Endothelial cell of umbilical vein (primary cell): ENCODE measurements at regions not wholly inside any gene's neighbourhood (a gene's known extent, or its start where the extent isn't known, plus 50 kb on each side); places are given as distances from the start of the nearest gene placed in this dataset.

ENCODE experiments used
- BruUV-seq: library from RNA; stranded (reverse); fragments of 400-500 nt; replicated peaks from 2 replicates; lab custom pipeline; 2021; lab: Mats Ljungman, UMichigan
- CTCF ChIA-PET: fragments of 300-600, 350-600 bp; sonication (Branson Sonifier 250); formaldehyde crosslinking; loops from one replicate; lab custom pipeline; 2021; ENCODE audit warnings: antibody characterized with exemption, inconsistent platforms; lab: Charles Lee
- POLR2A ChIA-PET: fragments of 300-600, 350-600 bp; sonication (Branson Sonifier 250); formaldehyde crosslinking; loops from one replicate; lab custom pipeline; 2021; ENCODE audit warnings: antibody characterized with exemption, inconsistent platforms; lab: Charles Lee
- DNase-seq: peaks from one replicate; pipeline ENCODE4 v3.0.0-alpha.2; 2011; ENCODE audit warnings: low read depth, low spot score
- FAIRE-seq: peaks from 2 replicates; lab custom pipeline; 2011; peaks lifted over from hg19 to GRCh38; lab: Jason Lieb, UNC
- H2AFZ ChIP-seq: 2 replicates; pipeline ENCODE4 v1.6.0; 2012; ENCODE audit warnings: low read depth, low read length, control low read depth, inconsistent platforms
- H3K27ac ChIP-seq: 2 replicates; pipeline ENCODE4 v1.5.1; 2011; ENCODE audit warnings: low read depth, mild to moderate bottlenecking, control low read depth, low read length, moderate library complexity; ENCODE audit not compliant: insufficient read depth
- H3K27me3 ChIP-seq, 2 experiments: 2 replicates each; pipeline versions ENCODE4 v1.6.0 to v1.6.1; 2011; ENCODE audit warnings: low read length in 2 of 2, mixed read lengths in 1 of 2; ENCODE audit not compliant: control insufficient read depth in 2 of 2, insufficient read depth in 2 of 2
- H3K36me3 ChIP-seq, 2 experiments: 2 replicates in 1 of 2; 3 replicates in 1 of 2; pipeline ENCODE4 v1.5.1; 2011; ENCODE audit warnings: low read length in 2 of 2, mild to moderate bottlenecking in 1 of 2, moderate library complexity in 1 of 2; ENCODE audit not compliant: control insufficient read depth in 2 of 2, insufficient read depth in 2 of 2; ENCODE audit errors: extremely low read depth in 1 of 2
- H3K4me1 ChIP-seq: 3 replicates; pipeline ENCODE4 v1.5.1; 2011; ENCODE audit warnings: mild to moderate bottlenecking, low read length; ENCODE audit not compliant: control insufficient read depth, insufficient read depth; ENCODE audit errors: extremely low read depth
- H3K4me2 ChIP-seq: 2 replicates; pipeline ENCODE4 v1.6.1; 2011; ENCODE audit warnings: low read length, control low read depth, mixed read lengths; ENCODE audit not compliant: insufficient read depth
- H3K4me3 ChIP-seq, 3 experiments: fragments of 200-600 bp in 1 of 3; sonication (generic), shearing (Covaris generic) in 1 of 3; replicated peaks in 1 of 3; 2 replicates each; pipeline ENCODE4 v1.5.1; 2011 to 2016; ENCODE audit warnings: control low read depth in 3 of 3, low read length in 3 of 3, mild to moderate bottlenecking in 2 of 3, inconsistent platforms in 1 of 3, low read depth in 1 of 3, moderate library complexity in 1 of 3; ENCODE audit not compliant: insufficient read depth in 1 of 3
- H3K79me2 ChIP-seq: 2 replicates; pipeline ENCODE4 v1.6.0; 2012; ENCODE audit warnings: low read length, inconsistent platforms; ENCODE audit not compliant: control insufficient read depth, insufficient read depth
- H3K9ac ChIP-seq: replicated peaks from 2 replicates; pipeline ENCODE3; 2011; ENCODE audit warnings: low read length, control low read depth; ENCODE audit not compliant: insufficient read depth; ENCODE audit errors: extremely low read depth
- H3K9me1 ChIP-seq: replicated peaks from 3 replicates; pipeline ENCODE4 v1.6.0; 2011; ENCODE audit warnings: mild to moderate bottlenecking, low read length; ENCODE audit not compliant: control insufficient read depth, insufficient read depth; ENCODE audit errors: extremely low read depth
- H3K9me3 ChIP-seq: replicated peaks from 2 replicates; pipeline ENCODE4 v1.5.1; 2012; ENCODE audit warnings: low read length, inconsistent platforms; ENCODE audit not compliant: control insufficient read depth, insufficient read depth
- H4K20me1 ChIP-seq: replicated peaks from 2 replicates; pipeline ENCODE3; 2011; ENCODE audit warnings: mild to moderate bottlenecking, low read length; ENCODE audit not compliant: control insufficient read depth, insufficient read depth; ENCODE audit errors: extremely low read depth
- CTCF ChIP-seq, 2 donors: IDR thresholded peaks; 1 replicate in 1 of 2; 2 replicates in 1 of 2; pipeline ENCODE4 v1.5.1; 2011; ENCODE audit warnings: low read length in 2 of 2, mild to moderate bottlenecking in 2 of 2, moderate library complexity in 2 of 2, control low read depth in 1 of 2, inconsistent platforms in 1 of 2, low read depth in 1 of 2; ENCODE audit not compliant: insufficient read depth in 1 of 2; ENCODE audit errors: extremely low read depth in 1 of 2
- EZH2 ChIP-seq: IDR thresholded peaks from 2 replicates; pipeline ENCODE4 v1.6.1; 2012; ENCODE audit warnings: borderline replicate concordance, low read depth, mild to moderate bottlenecking, moderate library complexity, low read length, inconsistent platforms; ENCODE audit not compliant: severe bottlenecking
- FOS ChIP-seq: IDR thresholded peaks from 2 replicates; pipeline ENCODE4 v1.6.1; 2011; ENCODE audit warnings: mild to moderate bottlenecking, low read length, moderate library complexity, borderline replicate concordance; ENCODE audit not compliant: insufficient read depth
- GATA2 ChIP-seq: IDR thresholded peaks from 2 replicates; pipeline ENCODE4 v1.7.0; 2011; ENCODE audit warnings: low read depth, mild to moderate bottlenecking, moderate library complexity, mixed read lengths, low read length; ENCODE audit not compliant: insufficient read length, insufficient read depth
- JUN ChIP-seq: IDR thresholded peaks from 2 replicates; pipeline ENCODE4 v1.6.1; 2011; ENCODE audit warnings: borderline replicate concordance, low read depth; ENCODE audit not compliant: insufficient read length, insufficient read depth
- MYC ChIP-seq: IDR thresholded peaks from one replicate; pipeline ENCODE4 v1.6.1; 2011; ENCODE audit warnings: mild to moderate bottlenecking, low read depth, low read length
- POLR2A ChIP-seq: IDR thresholded peaks from 2 replicates; pipeline ENCODE4 v1.6.1; 2012; ENCODE audit warnings: low read depth, mild to moderate bottlenecking, control low read depth, low read length
- POLR2AphosphoS5 ChIP-seq: IDR thresholded peaks from 2 replicates; pipeline ENCODE4 v1.6.1; 2012; ENCODE audit warnings: low read depth, mild to moderate bottlenecking, control low read depth, low read length, moderate library complexity; ENCODE audit not compliant: insufficient read depth
- dilution Hi-C: fragments of 300-500 bp; cut with MboI; formaldehyde crosslinking; loops from one replicate; pipeline ENCODE4 v1.15.0; 2019; ENCODE audit warnings: low sequenced_read_pairs; ENCODE audit not compliant: extremely low pct_ligation_motif_present
- intact Hi-C: fragments of 100-400 bp; cut with micrococcal nuclease; formaldehyde crosslinking; loops from one replicate; pipeline ENCODE4 v1.10.0; 2022
- TF ChIP-seq, protein P1 (sequence below): IDR thresholded peaks from 2 replicates; pipeline ENCODE4 v1.6.1; 2011; ENCODE audit not compliant: insufficient read depth, insufficient read length

- CTCF ChIA-PET, result interaction anchor here (1.0 kb wide), 1 partner anchor 32 kb away, joined by 3 read pairs; no protein-coding TSS in a partner anchor
- no TSS peak for BruUV-seq
- dilution Hi-C loops, result no loop called here
These were observed 110.6 kb downstream of the LSM5 start for GRCh38 chr7:32379510-32380112.

More at GRCh38 chr7:32379510-32380112, 110.6 kb downstream of the LSM5 start:
- Histone ChIP-seq H3K27ac (no peak overlapping the region), H3K9me1 (no peaks in the 10 kb centered on the region), H3K4me2 (no peak overlapping the region), H3K9ac (no peak overlapping the region), H3K9me3 (no peaks in the 10 kb centered on the region), H3K79me2 (no peaks in the 10 kb centered on the region), H2AFZ (no peak overlapping the region), H3K27me3 (no peaks in the 10 kb centered on the region), H3K4me1 (no peaks in the 10 kb centered on the region), H4K20me1 (no peaks in the 10 kb centered on the region), H3K4me3 (no peak overlapping the region), H3K36me3 (no peaks in the 10 kb centered on the region)
- intact Hi-C loops, result no loop called here
- no peak for DNase-seq
- POLR2A ChIA-PET, result no interaction called here
- no peak for FAIRE-seq
- TF ChIP-seq POLR2AphosphoS5 (no peak), CTCF (IDR thresholded peaks at IDR 0.05; ENCODE audit: extremely low read depth in 1 of 2, insufficient read depth in 1 of 2, low read depth in 1 of 2, low read length in 2 of 2) (no peak), GATA2 (no peak), MYC (no peak), JUN (no peak), POLR2A (no peak), FOS (no peak), EZH2 (no peak)
- TF ChIP-seq, protein P1, sequence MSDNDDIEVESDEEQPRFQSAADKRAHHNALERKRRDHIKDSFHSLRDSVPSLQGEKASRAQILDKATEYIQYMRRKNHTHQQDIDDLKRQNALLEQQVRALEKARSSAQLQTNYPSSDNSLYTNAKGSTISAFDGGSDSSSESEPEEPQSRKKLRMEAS, result no peak
